GM12878 (cell line): ENCODE measurements at regions not wholly inside any gene's neighbourhood (a gene's known extent, or its start where the extent isn't known, plus 50 kb on each side); places are given as distances from the start of the nearest gene placed in this dataset.

ENCODE experiments used
- BMI1 ChIP-seq: fragments of 450-650 bp; IDR thresholded peaks from 2 replicates; pipeline ENCODE4 v1.6.1; 2016; ENCODE audit warnings: mild to moderate bottlenecking, moderate library complexity, borderline replicate concordance
- CEBPB ChIP-seq, 2 experiments: fragments of 150-350 bp in 1 of 2; IDR thresholded peaks; 2 replicates each; pipeline ENCODE4 v1.6.1; 2012 to 2014; ENCODE audit warnings: low read depth in 2 of 2, low read length in 2 of 2, borderline replicate concordance in 1 of 2, inconsistent platforms in 1 of 2
- CTCF ChIP-seq, 3 experiments: IDR thresholded peaks in 2 of 3; conservative IDR thresholded peaks in 1 of 3; 2 replicates each; pipeline ENCODE4 v1.5.1; 2011; ENCODE audit warnings: low read depth in 3 of 3, low read length in 3 of 3, mild to moderate bottlenecking in 3 of 3, control low read depth in 2 of 3, moderate library complexity in 2 of 3, inconsistent platforms in 1 of 3, mixed read lengths in 1 of 3; ENCODE audit not compliant: control insufficient read depth in 2 of 3, insufficient read depth in 1 of 3; ENCODE audit errors: extremely low read depth in 1 of 3
- POLR2AphosphoS5 ChIP-seq: IDR thresholded peaks from 2 replicates; pipeline ENCODE4 v1.6.1; 2011; ENCODE audit warnings: mild to moderate bottlenecking, low read length, inconsistent platforms
- TBL1XR1 ChIP-seq: IDR thresholded peaks from 2 replicates; pipeline ENCODE4 v1.6.1; 2012; ENCODE audit warnings: low read depth, low read length, improper control_type of control experiment
- ZSCAN29 ChIP-seq: fragments of 450-650 bp; IDR thresholded peaks from 2 replicates; pipeline ENCODE4 v1.6.1; 2017; ENCODE audit warnings: mild to moderate bottlenecking, moderate library complexity

- TF ChIP-seq BMI1 = no peak
- no peak for TF ChIP-seq POLR2AphosphoS5
- TF ChIP-seq CTCF (IDR thresholded peaks at IDR 0.05 in 2 of 3, conservative IDR thresholded peaks at IDR 0.05 in 1 of 3; ENCODE audit: control insufficient read depth in 2 of 3, extremely low read depth in 1 of 3, insufficient read depth in 1 of 3, low read depth in 3 of 3, low read length in 3 of 3) = no peak
- no peak for TF ChIP-seq ZSCAN29
- no peak for TF ChIP-seq CEBPB (IDR thresholded peaks at IDR 0.05; ENCODE audit: borderline replicate concordance in 1 of 2, low read depth in 2 of 2, low read length in 2 of 2)
- TF ChIP-seq TBL1XR1 = no peak
Observed at GRCh38 chr14:34252227-34252626, 209.8 kb downstream of the SPTSSA start.
